GM21723 (cell line): ENCODE measurements at regions not wholly inside any gene's neighbourhood (a gene's known extent, or its start where the extent isn't known, plus 50 kb on each side); places are given as distances from the start of the nearest gene placed in this dataset.
A peak's percentile ranks its signal among the peaks of the same experiment; 100 is the strongest.
"Not testable (repeated sequence)": the region's sequence is repeated elsewhere in the genome, so short reads cannot be mapped to it uniquely, and the experiment has no call there.

ENCODE experiments used
- ATAC-seq: cut with Tn5 transposase; IDR thresholded peaks from one replicate; pipeline ENCODE4 v1.9.1; 2021; ENCODE audit warnings: mild to moderate bottlenecking, moderate library complexity; ENCODE audit not compliant: unreplicated experiment

- ATAC-seq = no peak
These were observed 335.3 kb upstream of the DUSP10 start for GRCh38 chr1:222077206-222077605.

GRCh38 chr1:222074317-222074716, 332.4 kb upstream of the DUSP10 start:
- no peak for ATAC-seq

- no peak for ATAC-seq
These were observed 331.6 kb upstream of the DUSP10 start for GRCh38 chr1:222073307-222073995.

- no peak for ATAC-seq
These were observed 329.5 kb upstream of the DUSP10 start for GRCh38 chr1:222071387-222071786.

- ATAC-seq = no peak
These were observed 327.0 kb upstream of the DUSP10 start for GRCh38 chr1:222068937-222069336.

- ATAC-seq = no peak
These were observed 326.2 kb upstream of the DUSP10 start for GRCh38 chr1:222068101-222068500.

GRCh38 chr1:222066539-222066938, 324.6 kb upstream of the DUSP10 start:
- no peak for ATAC-seq

GRCh38 chr1:222065234-222065633, 323.3 kb upstream of the DUSP10 start:
- no peak for ATAC-seq

- no peak for ATAC-seq
These were observed 322.7 kb upstream of the DUSP10 start for GRCh38 chr1:222064388-222065211.

GRCh38 chr1:222062640-222063039, 320.8 kb upstream of the DUSP10 start:
- ATAC-seq = no peak

- ATAC-seq = no peak
These were observed 319.9 kb upstream of the DUSP10 start for GRCh38 chr1:222061711-222062359.

GRCh38 chr1:222060210-222060916, 318.5 kb upstream of the DUSP10 start:
- no peak for ATAC-seq

- ATAC-seq = no peak
These were observed 316.4 kb upstream of the DUSP10 start for GRCh38 chr1:222058249-222058648.

- ATAC-seq = peak; percentile 61
These were observed 315.3 kb upstream of the DUSP10 start for GRCh38 chr1:222057162-222057561.

GRCh38 chr1:222054416-222054815, 312.5 kb upstream of the DUSP10 start:
- no peak for ATAC-seq

- ATAC-seq = no peak
These were observed 312.0 kb upstream of the DUSP10 start for GRCh38 chr1:222053790-222054294.

GRCh38 chr1:222051311-222051710, 309.4 kb upstream of the DUSP10 start:
- ATAC-seq = not testable (repeated sequence)

GRCh38 chr1:222049661-222050060, 307.8 kb upstream of the DUSP10 start:
- not testable (repeated sequence) for ATAC-seq

GRCh38 chr1:222049176-222049575, 307.3 kb upstream of the DUSP10 start:
- ATAC-seq = no peak

- peak; percentile 79 for ATAC-seq
These were observed 306.3 kb upstream of the DUSP10 start for GRCh38 chr1:222048094-222048595.

- ATAC-seq = no peak
These were observed 305.5 kb upstream of the DUSP10 start for GRCh38 chr1:222047366-222047765.
